Mesendoderm (in vitro differentiated cells): ENCODE measurements at regions not wholly inside any gene's neighbourhood (a gene's known extent, or its start where the extent isn't known, plus 50 kb on each side); places are given as distances from the start of the nearest gene placed in this dataset.
"Not testable (repeated sequence)": the region's sequence is repeated elsewhere in the genome, so short reads cannot be mapped to it uniquely, and the experiment has no call there.

ENCODE experiments used
- DNase-seq: peaks from one replicate; pipeline ENCODE4 v3.0.0; 2013
- H2AK5ac ChIP-seq: 2 replicates; pipeline ENCODE4 v1.6.1; 2013; ENCODE audit warnings: low read length, inconsistent platforms
- H2BK120ac ChIP-seq: 2 replicates; pipeline ENCODE4 v1.6.1; 2013; ENCODE audit warnings: low read depth, mild to moderate bottlenecking, low read length, moderate library complexity, mixed read lengths
- H2BK15ac ChIP-seq: replicated peaks from 2 replicates; pipeline ENCODE4 v1.6.1; 2013; ENCODE audit warnings: low read depth, mild to moderate bottlenecking, moderate library complexity
- H2BK5ac ChIP-seq: 2 replicates; pipeline ENCODE4 v1.6.1; 2013; ENCODE audit warnings: low read length, inconsistent platforms
- H3K18ac ChIP-seq: 2 replicates; pipeline ENCODE4 v1.6.1; 2013; ENCODE audit warnings: mild to moderate bottlenecking, low read length, mixed read lengths
- H3K23ac ChIP-seq: one replicate; pipeline ENCODE4 v1.6.1; 2013; ENCODE audit warnings: low read length
- H3K27ac ChIP-seq: 2 replicates; pipeline ENCODE4 v1.5.1; 2013; ENCODE audit warnings: low read depth, mild to moderate bottlenecking, inconsistent platforms, low read length, moderate library complexity
- H3K27me3 ChIP-seq: 2 replicates; pipeline ENCODE4 v1.6.1; 2013; ENCODE audit warnings: low read length, control low read depth, mild to moderate bottlenecking, inconsistent platforms; ENCODE audit not compliant: insufficient read depth, poor library complexity
- H3K36me3 ChIP-seq: 2 replicates; pipeline ENCODE4 v1.6.1; 2013; ENCODE audit warnings: low read length, inconsistent platforms; ENCODE audit not compliant: control insufficient read depth, insufficient read depth
- H3K4ac ChIP-seq: one replicate; pipeline ENCODE4 v1.6.1; 2013; ENCODE audit warnings: low read depth, mild to moderate bottlenecking, low read length, moderate library complexity
- H3K4me1 ChIP-seq: 2 replicates; pipeline ENCODE4 v1.6.1; 2013; ENCODE audit warnings: low read depth, low read length, inconsistent platforms; ENCODE audit not compliant: control insufficient read depth
- H3K4me2 ChIP-seq: 2 replicates; pipeline ENCODE4 v1.6.1; 2013; ENCODE audit warnings: low read length
- H3K4me3 ChIP-seq: 2 replicates; pipeline ENCODE4 v1.5.1; 2013; ENCODE audit warnings: mild to moderate bottlenecking, low read length
- H3K56ac ChIP-seq: one replicate; pipeline ENCODE4 v1.6.1; 2013; ENCODE audit warnings: low read length
- H3K79me1 ChIP-seq: 2 replicates; pipeline ENCODE4 v1.6.1; 2013; ENCODE audit warnings: low read length, inconsistent platforms
- H3K79me2 ChIP-seq: 2 replicates; pipeline ENCODE4 v1.6.1; 2013; ENCODE audit warnings: mild to moderate bottlenecking, low read length; ENCODE audit not compliant: control insufficient read depth, insufficient read depth
- H3K9ac ChIP-seq: 2 replicates; pipeline ENCODE4 v1.6.1; 2013; ENCODE audit warnings: low read length, inconsistent platforms
- H4K5ac ChIP-seq: one replicate; pipeline ENCODE4 v1.6.1; 2013; ENCODE audit warnings: low read length
- H4K8ac ChIP-seq: one replicate; pipeline ENCODE4 v1.6.1; 2013; ENCODE audit warnings: low read depth, mild to moderate bottlenecking, control low read depth, low read length, moderate library complexity
- WGBS: extraction: QIAGEN DNeasy Blood & Tissue Kit; methylation state at CpG from one replicate; pipeline ENCODE4 v1.1.7; 2013; ENCODE audit warnings: low lambda C conversion rate, missing lambda C conversion rate; ENCODE audit not compliant: insufficient coverage; ENCODE audit errors: extremely low coverage; 5-methylcytosine and 5-hydroxymethylcytosine counted together

DNA sequence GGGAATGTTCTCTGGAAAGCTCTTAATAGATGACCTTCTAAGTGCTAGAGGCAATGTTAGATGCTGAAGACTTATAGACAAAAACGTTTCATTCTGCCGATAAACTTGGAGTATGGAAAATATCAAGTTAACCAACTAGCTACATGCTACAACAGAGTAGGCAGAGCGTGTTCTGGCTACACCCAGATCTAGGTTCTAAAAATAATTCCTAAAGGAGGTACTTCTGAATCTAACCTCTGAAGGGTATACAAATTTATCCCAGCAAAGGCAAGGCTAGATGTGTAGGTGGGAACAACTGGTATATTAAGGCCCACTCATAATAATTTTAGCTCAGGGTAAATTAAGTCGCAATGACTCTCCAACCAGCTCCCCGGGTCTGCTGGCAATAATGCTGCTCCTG lies 173.1 kb upstream of the NBPF9 start:
- not testable (repeated sequence) for H3K4me2 ChIP-seq, H3K79me2 ChIP-seq, H2BK120ac ChIP-seq, H4K5ac ChIP-seq, H3K27me3 ChIP-seq, H2AK5ac ChIP-seq, H2BK5ac ChIP-seq, H3K79me1 ChIP-seq, H3K23ac ChIP-seq, H3K9ac ChIP-seq, H3K4me1 ChIP-seq, H3K56ac ChIP-seq, H3K18ac ChIP-seq, H3K27ac ChIP-seq, DNase-seq, H4K8ac ChIP-seq, H2BK15ac ChIP-seq, H3K4me3 ChIP-seq, H3K36me3 ChIP-seq, H3K4ac ChIP-seq
- WGBS = no CpG with 5 or more reads among the region's 5 CpGs

DNA sequence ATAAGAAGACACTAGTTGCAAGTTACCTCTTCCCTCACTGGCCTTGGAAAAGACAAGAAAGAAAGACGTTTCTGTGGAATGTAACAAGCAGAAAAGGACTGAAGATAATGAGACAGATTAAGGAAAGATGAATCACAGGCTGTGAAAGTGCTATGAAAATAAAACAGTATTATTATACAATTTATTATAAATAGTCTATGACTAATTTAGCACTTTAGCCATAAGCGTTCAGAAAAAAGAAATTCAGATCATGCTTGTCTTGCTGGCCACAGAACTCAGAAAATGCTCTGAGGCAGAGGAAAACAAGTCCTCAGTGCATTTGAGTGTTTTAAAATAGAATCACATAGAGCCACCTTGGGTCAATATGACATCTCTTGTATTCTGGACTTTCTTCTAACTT lies 174.8 kb upstream of the NBPF9 start:
- not testable (repeated sequence) for H3K27ac ChIP-seq, H3K79me1 ChIP-seq, H3K4me2 ChIP-seq, H3K36me3 ChIP-seq, H2BK5ac ChIP-seq, H3K4ac ChIP-seq, H3K4me3 ChIP-seq, DNase-seq, H2BK15ac ChIP-seq, H2BK120ac ChIP-seq, H3K56ac ChIP-seq, H2AK5ac ChIP-seq, H3K23ac ChIP-seq, H4K8ac ChIP-seq, H3K79me2 ChIP-seq, H3K9ac ChIP-seq, H3K27me3 ChIP-seq, H3K4me1 ChIP-seq, H4K5ac ChIP-seq, H3K18ac ChIP-seq
- no CpG with 5 or more reads among the region's 2 CpGs for WGBS

DNA sequence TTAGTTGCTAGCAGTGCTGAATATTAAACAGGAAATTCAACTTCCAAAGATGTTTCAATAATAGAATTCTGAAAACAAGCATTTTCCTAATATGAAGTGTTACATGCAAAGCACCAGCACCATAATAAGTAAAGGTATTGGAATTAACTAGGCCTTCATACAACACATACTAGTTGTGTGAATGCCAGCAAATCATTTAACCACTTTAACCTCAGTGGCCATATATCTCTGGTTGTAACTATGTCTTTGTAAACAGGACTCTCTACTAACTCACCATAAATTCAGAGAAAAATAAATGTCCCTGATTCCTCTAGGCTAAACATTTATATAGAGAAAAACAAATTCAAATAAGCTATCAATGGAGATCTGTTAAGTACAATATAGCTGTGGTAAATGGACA lies 175.7 kb upstream of the NBPF9 start:
- H2BK120ac ChIP-seq, H3K4ac ChIP-seq, H3K27me3 ChIP-seq, H3K4me1 ChIP-seq, H4K5ac ChIP-seq, H3K79me2 ChIP-seq, H3K4me2 ChIP-seq, H2BK5ac ChIP-seq, H3K4me3 ChIP-seq, H3K56ac ChIP-seq, H3K36me3 ChIP-seq, H3K23ac ChIP-seq, H3K79me1 ChIP-seq, H2AK5ac ChIP-seq, DNase-seq, H2BK15ac ChIP-seq, H3K27ac ChIP-seq, H3K9ac ChIP-seq, H4K8ac ChIP-seq, H3K18ac ChIP-seq: not testable (repeated sequence)

DNA sequence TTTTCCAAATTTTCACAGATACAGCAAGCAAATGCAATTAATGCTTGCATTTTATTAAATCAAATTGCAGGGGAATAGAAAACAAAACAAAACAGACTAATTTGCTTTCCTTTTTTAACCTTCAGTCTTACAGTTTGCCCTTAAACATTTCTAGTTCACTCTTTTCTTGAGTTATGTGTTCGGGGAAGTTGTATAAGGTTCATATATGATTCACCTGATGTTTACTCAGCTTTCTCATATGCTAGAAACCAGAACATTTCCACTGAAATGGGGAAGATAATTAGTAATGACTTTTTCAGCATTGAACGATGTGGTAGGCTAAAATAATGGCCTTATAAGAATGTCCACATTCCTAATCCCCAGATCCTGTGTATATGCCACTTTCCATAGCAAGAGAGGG lies 176.2 kb upstream of the NBPF9 start:
- not testable (repeated sequence) for H4K8ac ChIP-seq, H2BK120ac ChIP-seq, DNase-seq, H3K79me2 ChIP-seq, H3K27ac ChIP-seq, H3K79me1 ChIP-seq, H3K18ac ChIP-seq, H3K4ac ChIP-seq, H3K4me1 ChIP-seq, H3K36me3 ChIP-seq, H3K27me3 ChIP-seq, H4K5ac ChIP-seq, H3K9ac ChIP-seq, H2BK5ac ChIP-seq, H3K56ac ChIP-seq, H3K4me2 ChIP-seq, H3K4me3 ChIP-seq, H2BK15ac ChIP-seq, H3K23ac ChIP-seq, H2AK5ac ChIP-seq
- no CpG with 5 or more reads among the region's 2 CpGs for WGBS

DNA sequence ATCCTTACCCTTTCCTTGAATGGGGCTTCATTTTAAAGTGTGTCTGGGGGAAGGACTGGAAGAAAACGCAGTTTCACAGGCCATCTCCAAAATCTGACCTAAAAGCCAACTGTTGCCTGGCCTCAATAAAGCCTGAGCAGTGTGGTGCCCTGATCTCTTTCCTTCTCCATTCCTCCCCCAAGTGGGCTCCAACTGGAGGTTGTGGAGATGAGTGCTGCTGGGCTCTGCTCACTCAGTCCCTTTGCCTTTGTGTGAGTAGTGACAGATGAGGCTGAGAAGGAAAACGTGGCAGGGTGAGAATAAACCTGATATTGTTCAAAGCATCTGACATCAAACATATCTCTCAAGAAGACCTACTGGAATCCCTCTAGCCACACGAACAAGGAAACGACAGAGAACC lies 181.4 kb upstream of the NBPF9 start:
- H3K23ac ChIP-seq, H3K36me3 ChIP-seq, H4K5ac ChIP-seq, H2BK15ac ChIP-seq, H3K4me2 ChIP-seq, H2BK5ac ChIP-seq, H3K27me3 ChIP-seq, H3K9ac ChIP-seq, H3K4ac ChIP-seq, H2AK5ac ChIP-seq, H2BK120ac ChIP-seq, H3K4me3 ChIP-seq, H3K56ac ChIP-seq, H3K4me1 ChIP-seq, H3K79me2 ChIP-seq, H3K18ac ChIP-seq, DNase-seq, H3K79me1 ChIP-seq, H4K8ac ChIP-seq, H3K27ac ChIP-seq: not testable (repeated sequence)
- WGBS = no CpG with 5 or more reads among the region's 4 CpGs

DNA sequence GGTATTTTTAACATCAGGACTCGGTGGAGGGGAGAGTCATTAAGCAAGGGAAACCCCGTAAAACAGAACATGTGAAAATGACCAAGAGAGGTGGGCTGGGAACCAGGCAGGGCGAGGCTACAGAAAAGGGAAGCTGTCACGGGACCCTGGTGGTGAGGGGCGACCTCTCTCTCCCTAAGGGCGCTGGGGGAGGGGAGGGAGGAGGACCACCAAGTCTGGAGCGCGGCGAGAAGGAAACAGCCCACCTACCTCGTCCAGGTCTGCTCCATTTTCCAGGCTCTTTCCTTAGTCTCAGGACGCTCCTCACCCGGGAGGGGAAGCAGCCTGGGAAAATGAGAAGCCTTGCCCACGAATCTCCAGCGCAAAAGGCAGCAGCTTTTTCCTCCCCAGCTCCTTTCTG lies 181.9 kb upstream of the NBPF9 start:
- no CpG with 5 or more reads among the region's 14 CpGs for WGBS
- H3K79me1 ChIP-seq, H3K23ac ChIP-seq, H2BK15ac ChIP-seq, H4K8ac ChIP-seq, H3K4me3 ChIP-seq, H2AK5ac ChIP-seq, H3K4ac ChIP-seq, DNase-seq, H3K9ac ChIP-seq, H3K27me3 ChIP-seq, H3K36me3 ChIP-seq, H3K4me1 ChIP-seq, H3K18ac ChIP-seq, H3K56ac ChIP-seq, H3K4me2 ChIP-seq, H2BK120ac ChIP-seq, H3K27ac ChIP-seq, H2BK5ac ChIP-seq, H3K79me2 ChIP-seq, H4K5ac ChIP-seq: not testable (repeated sequence)
